Smooth muscle cell (in vitro differentiated cells): ENCODE measurements at regions not wholly inside any gene's neighbourhood (a gene's known extent, or its start where the extent isn't known, plus 50 kb on each side); places are given as distances from the start of the nearest gene placed in this dataset.

Source experiments
- DNase-seq: peaks from one replicate; lab custom pipeline; 2025; ENCODE audit not compliant: unreplicated experiment; lab: John Stamatoyannopoulos, UW
- H2AFZ ChIP-seq: fragments of 200-600 bp; sonication (generic); 2 replicates; pipeline ENCODE4 v1.6.0; 2016; ENCODE audit warnings: antibody characterized with exemption, low read depth, mild to moderate bottlenecking
- H3F3A ChIP-seq: fragments of 200-600 bp; sonication (generic); 2 replicates; pipeline ENCODE4 v1.6.0; 2017; ENCODE audit warnings: antibody characterized with exemption, low read depth
- H3K27ac ChIP-seq: fragments of 200-600 bp; sonication (generic); 2 replicates; pipeline ENCODE4 v1.5.1; 2016; ENCODE audit warnings: low read depth, mild to moderate bottlenecking
- H3K27me3 ChIP-seq: fragments of 200-600 bp; sonication (generic); 2 replicates; pipeline ENCODE4 v1.6.1; 2016; ENCODE audit warnings: low read depth, mild to moderate bottlenecking
- H3K36me3 ChIP-seq: fragments of 200-600 bp; sonication (generic); 2 replicates; pipeline ENCODE4 v1.5.1; 2016; ENCODE audit warnings: low read depth
- H3K4me1 ChIP-seq: fragments of 200-600 bp; sonication (generic); 2 replicates; pipeline ENCODE4 v1.5.1; 2016; ENCODE audit warnings: low read depth
- H3K4me2 ChIP-seq: fragments of 200-600 bp; sonication (generic); 2 replicates; pipeline ENCODE4 v1.6.0; 2016; ENCODE audit warnings: mild to moderate bottlenecking
- H3K4me3 ChIP-seq: fragments of 200-600 bp; sonication (generic); 2 replicates; pipeline ENCODE4 v1.5.1; 2016; ENCODE audit warnings: mild to moderate bottlenecking
- H3K79me2 ChIP-seq: fragments of 200-600 bp; sonication (generic); 2 replicates; pipeline ENCODE4 v1.6.0; 2016; ENCODE audit warnings: low read depth, mild to moderate bottlenecking
- H3K9ac ChIP-seq: fragments of 200-600 bp; sonication (generic); 2 replicates; pipeline ENCODE4 v1.6.0; 2016; ENCODE audit warnings: low read depth
- H3K9me3 ChIP-seq: fragments of 200-600 bp; sonication (generic); replicated peaks from 2 replicates; pipeline ENCODE4 v1.5.1; 2016; ENCODE audit warnings: low read depth
- H4K20me1 ChIP-seq: fragments of 200-600 bp; sonication (generic); 2 replicates; pipeline ENCODE4 v1.6.0; 2016; ENCODE audit warnings: low read depth
- WGBS: methylation state at CpG from one replicate; pipeline ENCODE4 v1.1.7; 2016; ENCODE audit warnings: low lambda C conversion rate; 5-methylcytosine and 5-hydroxymethylcytosine counted together
- TF ChIP-seq, protein P1 (sequence below): fragments of 200-600 bp; sonication (generic); IDR thresholded peaks from 2 replicates; pipeline ENCODE4 v1.5.1; 2017; ENCODE audit warnings: borderline replicate concordance, mild to moderate bottlenecking, antibody characterized with exemption; ENCODE audit not compliant: insufficient read depth, poor library complexity, severe bottlenecking

DNA sequence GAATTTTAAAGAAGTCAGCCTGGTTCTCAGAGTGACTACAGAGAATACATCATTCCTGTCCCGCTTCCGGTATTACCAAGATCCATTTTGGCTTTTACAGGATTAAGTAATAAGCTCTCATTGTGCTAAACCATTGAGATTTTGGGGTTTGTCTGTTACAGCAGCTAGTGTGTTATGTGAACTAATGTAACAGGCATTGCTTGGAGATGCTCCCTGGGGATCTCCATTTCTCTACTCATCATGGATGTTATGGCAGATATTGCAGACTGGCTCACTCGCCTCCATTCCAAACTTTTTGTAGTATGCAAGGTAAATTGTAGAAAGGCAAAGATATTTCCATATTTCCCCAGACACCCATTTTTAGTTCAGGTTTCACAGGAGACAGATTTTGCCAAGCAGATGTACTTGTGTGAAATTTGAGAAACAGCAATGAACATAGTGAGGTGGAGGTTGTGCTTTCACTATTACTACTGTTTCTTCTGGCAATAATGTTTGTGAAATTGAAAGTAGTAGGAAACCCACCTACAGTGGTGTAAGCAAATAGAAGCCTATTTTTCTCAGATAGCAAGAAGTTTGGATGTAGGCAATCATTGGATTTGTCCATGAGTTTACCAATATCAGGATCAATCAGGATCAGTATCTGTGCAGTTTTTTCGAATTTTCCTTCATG is 177.1 kb upstream of the GALNT15 start:
- WGBS: 65% methylated on average over 4 of the region's 4 CpGs
- Histone ChIP-seq H3K4me3 (no peak overlapping the region), H3K9ac (no peak overlapping the region), H4K20me1 (no peaks in the 10 kb centered on the region), H3K27me3 (no peaks in the 10 kb centered on the region), H3K36me3 (no peaks in the 10 kb centered on the region), H3K79me2 (no peaks in the 10 kb centered on the region), H3K4me1 (no peaks in the 10 kb centered on the region), H3K27ac (no peak overlapping the region), H3K9me3 (no peaks in the 10 kb centered on the region), H3K4me2 (no peak overlapping the region), H3F3A (no peaks in the 10 kb centered on the region), H2AFZ (no peak overlapping the region)
- TF ChIP-seq, protein P1, sequence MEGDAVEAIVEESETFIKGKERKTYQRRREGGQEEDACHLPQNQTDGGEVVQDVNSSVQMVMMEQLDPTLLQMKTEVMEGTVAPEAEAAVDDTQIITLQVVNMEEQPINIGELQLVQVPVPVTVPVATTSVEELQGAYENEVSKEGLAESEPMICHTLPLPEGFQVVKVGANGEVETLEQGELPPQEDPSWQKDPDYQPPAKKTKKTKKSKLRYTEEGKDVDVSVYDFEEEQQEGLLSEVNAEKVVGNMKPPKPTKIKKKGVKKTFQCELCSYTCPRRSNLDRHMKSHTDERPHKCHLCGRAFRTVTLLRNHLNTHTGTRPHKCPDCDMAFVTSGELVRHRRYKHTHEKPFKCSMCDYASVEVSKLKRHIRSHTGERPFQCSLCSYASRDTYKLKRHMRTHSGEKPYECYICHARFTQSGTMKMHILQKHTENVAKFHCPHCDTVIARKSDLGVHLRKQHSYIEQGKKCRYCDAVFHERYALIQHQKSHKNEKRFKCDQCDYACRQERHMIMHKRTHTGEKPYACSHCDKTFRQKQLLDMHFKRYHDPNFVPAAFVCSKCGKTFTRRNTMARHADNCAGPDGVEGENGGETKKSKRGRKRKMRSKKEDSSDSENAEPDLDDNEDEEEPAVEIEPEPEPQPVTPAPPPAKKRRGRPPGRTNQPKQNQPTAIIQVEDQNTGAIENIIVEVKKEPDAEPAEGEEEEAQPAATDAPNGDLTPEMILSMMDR: no peak
- DNase-seq: no peak

DNA sequence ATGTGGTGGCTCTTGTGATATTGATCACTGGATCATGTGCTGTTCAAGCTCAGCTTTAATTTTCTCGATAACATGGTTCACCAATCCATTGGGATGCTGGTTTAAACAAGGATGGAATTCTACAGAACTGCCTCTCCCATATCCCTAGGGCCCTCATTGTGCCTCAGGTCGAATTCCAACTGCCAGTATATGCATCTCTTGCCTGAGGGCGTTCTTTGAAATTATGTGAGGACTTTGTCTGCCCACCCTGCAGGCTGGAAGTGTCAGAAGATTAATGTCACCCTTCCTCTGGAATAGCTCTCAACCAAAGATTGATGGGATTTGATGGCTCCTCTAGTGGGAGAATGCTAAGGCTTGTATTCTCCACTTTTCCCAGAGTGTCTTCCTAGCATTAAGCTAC is 175.6 kb upstream of the GALNT15 start:
- H2AFZ ChIP-seq: no peak overlapping the region

DNA sequence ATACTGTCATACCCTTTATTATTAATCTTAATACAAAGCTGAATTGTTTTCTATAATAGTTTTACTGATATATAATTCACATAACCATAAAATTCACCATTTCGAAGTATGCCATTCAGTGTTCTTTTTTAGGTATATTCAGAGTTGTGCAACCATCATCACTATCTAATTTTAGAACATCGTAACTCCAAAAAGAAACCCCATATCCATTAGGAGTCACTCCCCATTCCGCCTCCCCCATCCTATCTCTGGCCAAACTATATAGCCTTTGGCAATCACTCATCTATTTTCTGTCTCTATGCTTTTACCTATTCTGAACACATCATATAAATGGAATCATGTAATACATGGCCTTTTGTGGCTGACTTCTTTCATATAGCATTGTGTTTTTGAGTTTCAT is 169.7 kb upstream of the GALNT15 start:
- Histone ChIP-seq H3K4me1 (no peaks in the 10 kb centered on the region), H3K27me3 (no peaks in the 10 kb centered on the region), H3K4me2 (no peak overlapping the region), H2AFZ (no peak overlapping the region), H3K36me3 (no peaks in the 10 kb centered on the region), H3K4me3 (no peak overlapping the region), H3K9ac (no peak overlapping the region), H4K20me1 (no peaks in the 10 kb centered on the region), H3K79me2 (no peaks in the 10 kb centered on the region), H3F3A (no peaks in the 10 kb centered on the region), H3K9me3 (no peaks in the 10 kb centered on the region), H3K27ac (no peak overlapping the region)
- TF ChIP-seq, protein P1: no peak
- WGBS: 92% methylated on average over 3 of the region's 3 CpGs
- DNase-seq: no peak

More for the DNA sequence above, 175.6 kb upstream of the GALNT15 start:
- WGBS: 72% methylated on average over 3 of the region's 3 CpGs
- no peaks in the 10 kb centered on the region for H3K4me1 ChIP-seq
- no peaks in the 10 kb centered on the region for H4K20me1 ChIP-seq
- H3K27ac ChIP-seq: no peak overlapping the region
- H3F3A ChIP-seq: no peaks in the 10 kb centered on the region
- H3K4me2 ChIP-seq: no peak overlapping the region
- no peaks in the 10 kb centered on the region for H3K27me3 ChIP-seq
- no peak for DNase-seq
- no peak overlapping the region for H3K9ac ChIP-seq
- H3K4me3 ChIP-seq: no peak overlapping the region
- H3K9me3 ChIP-seq: no peaks in the 10 kb centered on the region
- TF ChIP-seq, protein P1: no peak
- no peaks in the 10 kb centered on the region for H3K36me3 ChIP-seq
- no peaks in the 10 kb centered on the region for H3K79me2 ChIP-seq

DNA sequence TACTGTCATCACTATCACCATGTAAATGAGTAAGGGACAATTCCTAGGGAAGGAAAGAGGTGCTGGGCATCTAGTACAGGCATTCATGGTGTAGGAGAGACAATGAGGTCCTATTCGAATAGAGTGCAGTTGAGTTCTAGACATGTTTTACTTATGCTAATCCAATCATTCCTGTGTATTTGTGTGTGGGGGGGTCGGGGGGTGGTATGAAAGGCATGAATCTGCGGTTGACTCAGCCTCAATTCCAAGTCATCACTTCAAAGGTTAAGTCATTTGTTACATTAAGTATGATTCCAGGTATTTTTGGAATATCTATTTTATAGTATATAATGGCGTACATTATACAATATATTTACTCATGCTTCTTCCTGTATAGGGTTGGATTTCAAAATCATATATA is 163.1 kb upstream of the GALNT15 start:
- H3K4me2 ChIP-seq: no peak overlapping the region

More for the DNA sequence above, 163.1 kb upstream of the GALNT15 start:
- H3K9me3 ChIP-seq: no peaks in the 10 kb centered on the region
- H3K79me2 ChIP-seq: no peaks in the 10 kb centered on the region
- no peaks in the 10 kb centered on the region for H4K20me1 ChIP-seq
- no peaks in the 10 kb centered on the region for H3K27me3 ChIP-seq
- no peaks in the 10 kb centered on the region for H3F3A ChIP-seq
- H3K4me1 ChIP-seq: no peaks in the 10 kb centered on the region
- TF ChIP-seq, protein P1: no peak
- H3K27ac ChIP-seq: no peak overlapping the region
- no peaks in the 10 kb centered on the region for H3K36me3 ChIP-seq
- H3K9ac ChIP-seq: no peak overlapping the region
- WGBS: 89% methylated on average over 4 of the region's 4 CpGs
- H3K4me3 ChIP-seq: no peak overlapping the region
- H2AFZ ChIP-seq: no peak overlapping the region
- no peak for DNase-seq
